ENCODE measurements at regions not wholly inside any gene's neighbourhood (a gene's known extent, or its start where the extent isn't known, plus 50 kb on each side); places are given as distances from the start of the nearest gene placed in this dataset.

DNA sequence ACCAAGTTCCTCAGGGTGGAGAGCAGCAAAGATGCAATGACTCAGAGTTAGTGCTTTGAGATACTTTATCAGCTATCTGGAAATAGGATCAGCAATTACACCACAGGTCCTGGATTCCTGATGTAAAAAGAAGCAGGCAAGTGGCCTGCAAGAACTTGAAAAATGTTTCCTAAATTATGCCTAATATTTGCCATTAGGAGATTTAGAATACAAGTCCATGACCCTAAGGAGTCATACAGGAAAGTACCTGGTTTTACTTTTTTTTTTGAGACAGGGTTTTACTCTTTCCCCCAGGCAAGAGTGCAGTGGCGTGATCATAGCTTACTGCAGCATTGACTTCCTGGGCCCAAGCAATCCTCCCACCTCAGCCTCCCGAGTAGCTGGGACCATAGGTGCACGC, 78.8 kb upstream of the CRBN start:
- H3K9me3 Mint-ChIP-seq (ENCODE audit: unreplicated experiment) = peaks cover 13% of the 10 kb centered on the region
- H3K27me3 Mint-ChIP-seq (ENCODE audit: unreplicated experiment) = no peaks in the 10 kb centered on the region
- no peaks in the 10 kb centered on the region for H3K4me1 Mint-ChIP-seq (ENCODE audit: unreplicated experiment)
- no peaks in the 10 kb centered on the region for H3K36me3 Mint-ChIP-seq (ENCODE audit: unreplicated experiment)
- no peak for DNase-seq (ENCODE audit: extremely low spot score, unreplicated experiment)
- H3K27ac Mint-ChIP-seq (ENCODE audit: unreplicated experiment) = no peak overlapping the region
- TF ChIP-seq CTCF (IDR thresholded peaks at IDR 0.05) = no peak
- H3K4me3 Mint-ChIP-seq (ENCODE audit: unreplicated experiment) = no peak overlapping the region

DNA sequence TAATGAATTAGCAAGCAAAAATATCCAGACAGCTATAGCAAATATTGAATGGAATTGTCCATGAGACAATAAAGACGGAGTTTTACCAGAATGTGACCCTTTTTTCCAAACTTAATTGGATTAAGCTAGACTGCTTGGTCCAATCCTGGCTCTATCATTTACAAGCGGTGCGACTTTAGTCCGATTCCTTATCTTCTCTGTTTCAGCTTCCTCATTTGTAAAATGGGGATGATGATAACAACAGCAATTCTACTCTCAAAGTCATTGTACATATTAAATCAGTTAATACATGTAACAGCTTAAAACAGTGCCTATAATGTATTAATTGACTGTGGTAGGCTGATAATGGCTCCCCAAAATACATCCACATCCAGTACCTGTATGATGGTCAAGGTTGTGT, 62.1 kb upstream of the CRBN start:
- no peaks in the 10 kb centered on the region for H3K27me3 Mint-ChIP-seq (ENCODE audit: unreplicated experiment)
- DNase-seq (ENCODE audit: extremely low spot score, unreplicated experiment) = no peak
- H3K4me3 Mint-ChIP-seq (ENCODE audit: unreplicated experiment) = no peak overlapping the region
- H3K27ac Mint-ChIP-seq (ENCODE audit: unreplicated experiment) = no peak overlapping the region
- peaks cover 8% of the 10 kb centered on the region for H3K9me3 Mint-ChIP-seq (ENCODE audit: unreplicated experiment)
- H3K36me3 Mint-ChIP-seq (ENCODE audit: unreplicated experiment) = no peaks in the 10 kb centered on the region
- no peak for TF ChIP-seq CTCF (IDR thresholded peaks at IDR 0.05)
- no peaks in the 10 kb centered on the region for H3K4me1 Mint-ChIP-seq (ENCODE audit: unreplicated experiment)

DNA sequence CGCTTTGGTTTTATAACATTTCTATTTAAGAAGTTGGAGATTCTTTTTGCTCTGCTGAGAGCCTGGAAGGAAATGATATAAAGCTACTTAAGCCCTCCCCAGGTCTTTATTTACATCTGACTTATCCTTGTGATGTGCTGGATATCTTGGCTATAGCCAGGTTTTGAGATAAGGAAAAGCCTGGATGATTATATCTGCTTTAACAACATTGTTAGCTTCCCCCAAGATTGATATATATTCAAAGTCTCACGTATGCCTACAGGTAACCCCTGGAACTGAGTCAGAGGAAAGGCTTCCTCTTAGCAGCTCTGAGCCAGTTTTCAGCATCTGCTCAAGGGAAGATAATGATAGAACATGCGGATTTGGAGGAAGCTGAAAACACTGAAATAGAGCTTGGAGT, 61.5 kb upstream of the CRBN start:
- Mint-ChIP-seq H3K27ac (ENCODE audit: unreplicated experiment) (no peak overlapping the region), H3K36me3 (ENCODE audit: unreplicated experiment) (no peaks in the 10 kb centered on the region)

GRCh38 chr3:3237979-3238378, 58.5 kb upstream of the CRBN start:
- Mint-ChIP-seq H3K4me3 (ENCODE audit: unreplicated experiment) (no peak overlapping the region), H3K4me1 (ENCODE audit: unreplicated experiment) (no peaks in the 10 kb centered on the region), H3K27ac (ENCODE audit: unreplicated experiment) (no peak overlapping the region), H3K27me3 (ENCODE audit: unreplicated experiment) (no peaks in the 10 kb centered on the region), H3K36me3 (ENCODE audit: unreplicated experiment) (no peaks in the 10 kb centered on the region), H3K9me3 (ENCODE audit: unreplicated experiment) (peaks cover 4% of the 10 kb centered on the region)
- DNase-seq (ENCODE audit: extremely low spot score, unreplicated experiment) = no peak
- no peak for TF ChIP-seq CTCF (IDR thresholded peaks at IDR 0.05)

More for the DNA sequence above, 61.5 kb upstream of the CRBN start:
- Mint-ChIP-seq H3K9me3 (ENCODE audit: unreplicated experiment) (peaks cover 8% of the 10 kb centered on the region), H3K27me3 (ENCODE audit: unreplicated experiment) (no peaks in the 10 kb centered on the region), H3K4me3 (ENCODE audit: unreplicated experiment) (no peak overlapping the region), H3K4me1 (ENCODE audit: unreplicated experiment) (no peaks in the 10 kb centered on the region)
- no peak for TF ChIP-seq CTCF (IDR thresholded peaks at IDR 0.05)
- DNase-seq (ENCODE audit: extremely low spot score, unreplicated experiment) = no peak

DNA sequence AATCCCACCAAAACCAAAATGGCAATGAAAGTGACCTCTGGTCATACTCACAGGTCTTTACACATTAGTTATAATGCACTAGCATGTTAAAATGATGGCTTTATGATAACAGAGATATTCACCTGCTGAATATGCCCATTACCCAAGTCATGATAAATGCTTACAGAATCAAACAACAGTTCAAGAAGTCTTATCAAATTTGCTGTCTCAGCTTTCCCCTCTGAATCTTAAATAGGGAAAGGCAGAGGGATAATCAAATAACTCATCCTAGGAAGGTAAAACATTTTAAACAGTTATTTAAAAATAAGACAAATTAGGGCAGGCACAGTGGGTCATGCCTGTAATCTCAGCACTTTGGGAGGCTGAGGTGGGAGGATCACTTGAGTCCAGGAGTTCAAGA, 52.8 kb upstream of the CRBN start:
- Mint-ChIP-seq H3K27ac (ENCODE audit: unreplicated experiment) (no peak overlapping the region), H3K4me3 (ENCODE audit: unreplicated experiment) (no peak overlapping the region), H3K4me1 (ENCODE audit: unreplicated experiment) (no peaks in the 10 kb centered on the region), H3K36me3 (ENCODE audit: unreplicated experiment) (no peaks in the 10 kb centered on the region), H3K9me3 (ENCODE audit: unreplicated experiment) (no peaks in the 10 kb centered on the region), H3K27me3 (ENCODE audit: unreplicated experiment) (no peaks in the 10 kb centered on the region)
- no peak for DNase-seq (ENCODE audit: extremely low spot score, unreplicated experiment)
- no peak for TF ChIP-seq CTCF (IDR thresholded peaks at IDR 0.05)
